Hepatocyte (in vitro differentiated cells): ENCODE measurements at regions not wholly inside any gene's neighbourhood (a gene's known extent, or its start where the extent isn't known, plus 50 kb on each side); places are given as distances from the start of the nearest gene placed in this dataset.

ENCODE experiments used
- CTCF ChIP-seq: fragments of 200-600 bp; sonication (generic); IDR thresholded peaks from 2 replicates; pipeline ENCODE4 v1.5.1; 2016; ENCODE audit warnings: antibody characterized with exemption, mild to moderate bottlenecking; ENCODE audit not compliant: poor library complexity
- EZH2 ChIP-seq: fragments of 200-600 bp; sonication (generic); IDR thresholded peaks from 2 replicates; pipeline ENCODE4 v1.6.1; 2016; ENCODE audit warnings: antibody characterized with exemption, mild to moderate bottlenecking, borderline replicate concordance
- EZH2phosphoT487 ChIP-seq: fragments of 200-600 bp; sonication (generic); IDR thresholded peaks from one replicate; pipeline ENCODE4 v1.6.1; 2018; ENCODE audit warnings: antibody characterized with exemption, mild to moderate bottlenecking, low read depth, moderate library complexity; ENCODE audit not compliant: unreplicated experiment, severe bottlenecking

DNA sequence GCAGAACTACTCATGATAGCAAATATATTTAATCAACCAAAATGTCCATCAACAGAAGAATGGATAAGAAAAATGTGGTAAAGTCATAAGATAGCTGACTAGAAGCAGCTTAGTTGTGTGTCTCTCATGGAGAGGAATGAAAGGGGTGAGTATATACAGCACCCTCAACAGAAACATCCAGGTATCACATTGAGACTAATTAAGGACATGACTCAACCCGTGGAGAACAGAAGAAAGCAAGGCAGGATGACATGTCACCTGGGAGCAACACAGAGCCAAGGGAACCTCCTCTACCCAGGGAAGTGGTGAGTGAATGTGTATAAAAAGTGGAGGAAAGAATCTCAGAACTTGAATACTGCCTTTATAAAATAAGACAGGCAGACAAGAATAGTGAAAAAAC is 1695.0 kb upstream of the CELF4 start:
- TF ChIP-seq EZH2 (no peak), EZH2phosphoT487 (no peak), CTCF (no peak)
